ENCODE measurements at regions not wholly inside any gene's neighbourhood (a gene's known extent, or its start where the extent isn't known, plus 50 kb on each side); places are given as distances from the start of the nearest gene placed in this dataset.

- intact Hi-C loops (cut with DNase I; ENCODE audit: low total_unique reads): no loop called here
- Histone ChIP-seq H3K4me3 (no peak overlapping the region), H3K36me3 (no peaks in the 10 kb centered on the region), H3K27ac (no peak overlapping the region), H3K27me3 (no peaks in the 10 kb centered on the region), H3K4me1 (no peaks in the 10 kb centered on the region), H3K9me3 (no peaks in the 10 kb centered on the region)
- 75 to 82% (median 79%) methylated on average over 5 of the region's 5 CpGs for WGBS, 5 donors
- no peak for TF ChIP-seq POLR2AphosphoS5 (IDR thresholded peaks at IDR 0.05)
- TF ChIP-seq POLR2A (IDR thresholded peaks at IDR 0.05): no peak
- no peak for TF ChIP-seq EP300 (IDR thresholded peaks at IDR 0.05)
- TF ChIP-seq, protein P1, sequence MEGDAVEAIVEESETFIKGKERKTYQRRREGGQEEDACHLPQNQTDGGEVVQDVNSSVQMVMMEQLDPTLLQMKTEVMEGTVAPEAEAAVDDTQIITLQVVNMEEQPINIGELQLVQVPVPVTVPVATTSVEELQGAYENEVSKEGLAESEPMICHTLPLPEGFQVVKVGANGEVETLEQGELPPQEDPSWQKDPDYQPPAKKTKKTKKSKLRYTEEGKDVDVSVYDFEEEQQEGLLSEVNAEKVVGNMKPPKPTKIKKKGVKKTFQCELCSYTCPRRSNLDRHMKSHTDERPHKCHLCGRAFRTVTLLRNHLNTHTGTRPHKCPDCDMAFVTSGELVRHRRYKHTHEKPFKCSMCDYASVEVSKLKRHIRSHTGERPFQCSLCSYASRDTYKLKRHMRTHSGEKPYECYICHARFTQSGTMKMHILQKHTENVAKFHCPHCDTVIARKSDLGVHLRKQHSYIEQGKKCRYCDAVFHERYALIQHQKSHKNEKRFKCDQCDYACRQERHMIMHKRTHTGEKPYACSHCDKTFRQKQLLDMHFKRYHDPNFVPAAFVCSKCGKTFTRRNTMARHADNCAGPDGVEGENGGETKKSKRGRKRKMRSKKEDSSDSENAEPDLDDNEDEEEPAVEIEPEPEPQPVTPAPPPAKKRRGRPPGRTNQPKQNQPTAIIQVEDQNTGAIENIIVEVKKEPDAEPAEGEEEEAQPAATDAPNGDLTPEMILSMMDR (IDR thresholded peaks at IDR 0.05): no peak
- DNase-seq: no peak
These were observed 168.7 kb downstream of the ZBTB18 start for GRCh38 chr1:244219802-244220201.

GRCh38 chr1:244220410-244220809 lies 169.3 kb downstream of the ZBTB18 start:
- Histone ChIP-seq H3K9me3 (no peaks in the 10 kb centered on the region), H3K4me1 (no peaks in the 10 kb centered on the region), H3K36me3 (no peaks in the 10 kb centered on the region), H3K27ac (no peak overlapping the region), H3K27me3 (no peaks in the 10 kb centered on the region), H3K4me3 (no peak overlapping the region)
- TF ChIP-seq, protein P1 (IDR thresholded peaks at IDR 0.05): no peak
- TF ChIP-seq POLR2AphosphoS5 (IDR thresholded peaks at IDR 0.05) (no peak), POLR2A (IDR thresholded peaks at IDR 0.05) (no peak), EP300 (IDR thresholded peaks at IDR 0.05) (no peak)
- 55 to 79% (median 59%) methylated on average over 3 of the region's 3 CpGs for WGBS, 5 donors
- no peak for DNase-seq
- intact Hi-C loops (cut with DNase I; ENCODE audit: low total_unique reads): no loop called here

DNA sequence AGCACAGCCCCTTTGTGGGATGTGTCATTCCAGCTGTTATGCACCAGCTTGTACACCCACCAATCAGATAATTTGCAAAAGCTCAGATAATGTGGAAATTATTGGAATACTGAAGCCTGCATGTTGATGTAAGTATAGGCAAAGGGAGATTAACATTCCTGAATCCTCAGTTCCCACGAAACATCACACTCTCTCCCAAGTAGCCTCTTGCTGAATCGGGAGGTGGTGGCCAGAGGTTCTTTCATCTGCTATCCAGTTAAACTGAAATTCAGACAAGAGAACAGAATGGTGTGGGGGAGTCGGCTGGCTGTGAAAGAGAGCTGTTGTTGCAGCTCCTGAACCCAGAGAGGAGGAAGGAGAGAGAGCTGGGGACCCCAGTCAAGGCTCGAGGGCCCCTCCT lies 170.9 kb downstream of the ZBTB18 start:
- Histone ChIP-seq H3K9me3 (no peaks in the 10 kb centered on the region), H3K27ac (no peak overlapping the region), H3K36me3 (no peaks in the 10 kb centered on the region), H3K27me3 (no peaks in the 10 kb centered on the region), H3K4me3 (no peak overlapping the region), H3K4me1 (no peaks in the 10 kb centered on the region)
- TF ChIP-seq EP300 (IDR thresholded peaks at IDR 0.05): no peak
- TF ChIP-seq POLR2A (IDR thresholded peaks at IDR 0.05): no peak
- TF ChIP-seq, protein P1 (IDR thresholded peaks at IDR 0.05): no peak
- no peak for TF ChIP-seq POLR2AphosphoS5 (IDR thresholded peaks at IDR 0.05)
- DNase-seq: no peak
- 52 to 73% (median 61%) methylated on average over 4 of the region's 4 CpGs for WGBS, 5 donors
- intact Hi-C loops (cut with DNase I; ENCODE audit: low total_unique reads): no loop called here

DNA sequence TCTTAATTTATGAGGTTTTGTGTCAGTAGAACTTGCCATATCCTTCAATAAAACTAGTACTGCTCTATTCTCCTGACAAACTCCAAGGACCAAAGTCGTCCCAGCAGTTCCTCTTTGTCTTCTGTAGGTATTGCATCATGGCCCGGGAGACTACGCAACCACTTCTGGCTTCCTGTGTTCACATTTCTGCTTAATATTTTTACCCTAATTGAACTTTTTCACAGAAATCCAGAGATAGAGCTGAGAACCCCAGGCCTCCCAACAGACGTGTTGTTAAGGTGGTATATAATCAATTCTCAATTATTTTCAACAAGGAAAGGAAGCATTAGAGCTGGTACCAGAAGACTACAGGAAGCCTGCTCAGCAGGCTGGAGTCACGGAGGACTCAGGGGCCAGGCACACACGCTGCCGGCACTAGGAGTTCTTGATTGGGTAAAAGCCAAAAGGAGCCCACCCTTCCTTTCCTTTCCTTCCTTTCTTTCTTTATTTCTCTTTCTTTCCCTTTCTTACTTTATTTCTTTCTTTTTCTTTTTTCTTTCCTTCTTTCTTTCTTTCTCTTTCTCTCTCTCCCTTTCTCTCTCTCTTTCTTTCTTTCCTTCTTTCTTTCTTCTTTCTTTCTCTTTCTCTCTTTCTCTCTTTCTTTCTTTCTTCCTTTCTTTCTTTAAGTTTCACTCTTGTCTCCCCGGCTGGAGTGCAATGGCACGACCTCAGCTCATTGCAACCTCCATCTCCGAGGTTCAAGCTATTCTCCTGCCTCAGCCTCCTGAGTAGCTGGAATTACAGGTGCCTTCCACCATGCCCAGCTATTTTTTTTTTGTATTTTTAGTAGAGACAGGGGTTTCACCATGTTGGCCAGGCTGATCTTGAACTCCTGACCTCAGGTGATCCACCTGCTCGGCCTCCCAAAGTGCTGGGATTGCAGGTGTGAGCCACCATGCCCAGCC lies 173.7 kb downstream of the ZBTB18 start:
- Histone ChIP-seq H3K9me3 (no peaks in the 10 kb centered on the region), H3K27me3 (no peaks in the 10 kb centered on the region), H3K4me3 (no peak overlapping the region), H3K27ac (peak overlapping the region in 2 of 5 donors; percentile 54 to 68), H3K4me1 (no peaks in the 10 kb centered on the region), H3K36me3 (no peaks in the 10 kb centered on the region)
- intact Hi-C loops (cut with DNase I; ENCODE audit: low total_unique reads): no loop called here
- WGBS, 5 donors: 75 to 90% (median 87%) methylated on average over 11 of the region's 11 CpGs
- peak in 1 of 2 donors; percentile 38 for DNase-seq
- TF ChIP-seq, protein P1 (IDR thresholded peaks at IDR 0.05): no peak
- TF ChIP-seq EP300 (IDR thresholded peaks at IDR 0.05): no peak
- no peak for TF ChIP-seq POLR2A (IDR thresholded peaks at IDR 0.05)
- TF ChIP-seq POLR2AphosphoS5 (IDR thresholded peaks at IDR 0.05): no peak

Data from stomach (tissue), 8 donors.